GM18505 (cell line): ENCODE measurements at regions not wholly inside any gene's neighbourhood (a gene's known extent, or its start where the extent isn't known, plus 50 kb on each side); places are given as distances from the start of the nearest gene placed in this dataset.
A peak's percentile ranks its signal among the peaks of the same experiment; 100 is the strongest.
"Not testable (repeated sequence)": the region's sequence is repeated elsewhere in the genome, so short reads cannot be mapped to it uniquely, and the experiment has no call there.

Experiments used
- ATAC-seq: cut with Tn5 transposase; IDR thresholded peaks from one replicate; pipeline ENCODE4 v1.9.1; 2021; ENCODE audit not compliant: unreplicated experiment
- POLR2A ChIP-seq: IDR thresholded peaks from 4 replicates; pipeline ENCODE4 v1.6.1; 2011; ENCODE audit warnings: borderline replicate concordance; ENCODE audit not compliant: insufficient read depth, insufficient read length; ENCODE audit errors: extremely low read depth

DNA sequence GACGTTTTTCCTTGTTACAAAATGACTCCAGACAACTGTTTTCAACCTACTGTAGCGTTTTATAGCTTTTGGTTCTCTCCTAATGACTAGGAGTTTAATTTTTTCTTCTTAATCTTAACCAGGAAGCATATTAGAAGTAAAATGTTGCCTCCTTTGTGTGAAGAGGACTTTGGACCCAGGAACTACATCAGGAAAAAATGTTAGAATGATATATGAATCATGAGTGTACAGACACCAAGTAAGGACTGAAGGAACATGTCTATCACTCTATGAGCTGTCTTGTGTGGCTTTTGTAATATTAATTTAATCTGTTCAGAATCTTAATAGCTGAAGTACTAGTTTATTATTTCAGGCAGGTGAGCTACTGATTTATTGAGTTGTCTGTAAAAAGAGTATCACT is 71.0 kb upstream of the MARCKS start:
- ATAC-seq: no peak
- TF ChIP-seq POLR2A: no peak

GRCh38 chr6:113788586-113788985 is 68.6 kb upstream of the MARCKS start:
- no peak for TF ChIP-seq POLR2A
- no peak for ATAC-seq

- not testable (repeated sequence) for ATAC-seq
Measured at GRCh38 chr6:113791225-113791624, 65.9 kb upstream of the MARCKS start.

DNA sequence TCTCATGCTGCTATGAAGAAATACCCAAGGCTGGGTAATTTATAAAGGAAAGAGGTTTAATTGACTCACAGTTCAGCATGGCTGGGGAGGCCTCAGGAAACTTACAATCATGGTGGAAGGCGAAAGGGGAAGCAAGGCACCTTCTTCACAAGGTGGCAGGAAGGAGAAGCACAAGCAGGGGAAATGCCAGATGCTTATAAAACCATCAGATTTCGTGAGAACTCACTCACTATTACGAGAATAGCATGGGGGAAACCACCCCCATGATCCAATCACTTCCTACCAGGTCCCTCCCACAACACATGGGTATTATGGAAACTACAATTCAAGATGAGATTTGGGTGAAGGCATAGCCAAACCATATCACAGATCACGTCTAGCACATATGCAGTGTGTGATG is 61.8 kb upstream of the MARCKS start:
- not testable (repeated sequence) for ATAC-seq

DNA sequence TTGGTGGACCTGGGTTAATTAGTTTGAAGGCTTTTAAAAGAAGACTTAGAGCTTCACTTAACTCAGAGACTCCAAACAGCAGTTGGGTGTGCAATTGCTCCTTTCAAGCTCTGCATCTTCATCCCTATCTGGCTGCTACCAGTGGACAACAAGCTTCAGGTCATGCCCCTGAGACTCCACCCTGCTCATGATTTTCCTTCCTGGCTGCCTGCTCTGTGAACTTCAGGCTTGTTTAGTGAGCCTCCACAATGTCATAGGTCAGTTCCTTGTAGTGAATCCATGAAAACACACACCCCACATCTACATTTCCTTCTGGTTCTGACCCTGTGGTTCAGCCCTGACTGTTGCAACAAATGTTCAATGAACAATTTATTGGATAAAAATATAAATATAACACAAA is 61.1 kb upstream of the MARCKS start:
- no peak for TF ChIP-seq POLR2A
- ATAC-seq: no peak

GRCh38 chr6:113802779-113803178 is 54.4 kb upstream of the MARCKS start:
- no peak for TF ChIP-seq POLR2A
- ATAC-seq: no peak

DNA sequence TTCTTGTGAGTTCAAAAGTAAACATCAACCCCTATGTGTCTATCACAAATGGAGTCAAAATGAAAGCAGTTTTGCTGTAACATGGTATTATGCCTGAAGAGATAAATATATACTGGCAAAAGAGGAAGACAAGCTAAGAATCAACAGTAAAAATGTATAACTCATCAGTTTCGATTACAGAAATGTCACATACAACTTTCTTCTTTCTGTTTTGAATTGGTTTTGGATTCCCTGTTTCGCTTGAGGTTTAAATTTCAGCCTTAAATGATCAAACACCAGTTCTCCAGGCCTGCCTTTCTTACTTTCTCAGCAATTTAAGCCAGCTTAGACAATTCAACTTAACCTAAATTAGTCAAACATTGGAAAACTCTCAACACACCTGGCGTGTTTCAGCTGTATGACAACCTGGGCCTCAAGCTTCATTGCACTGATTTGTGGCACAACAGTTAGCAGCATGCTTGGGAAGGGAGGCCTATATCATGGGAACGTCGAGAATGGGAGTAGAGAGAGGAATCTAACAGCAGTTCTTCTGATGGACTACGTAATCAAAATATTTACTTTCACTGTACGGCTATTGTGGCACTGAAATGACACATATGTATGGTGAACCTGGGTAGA is 51.9 kb upstream of the MARCKS start:
- no peak for TF ChIP-seq POLR2A
- peak; percentile 84 for ATAC-seq

GRCh38 chr6:113805811-113806495 is 51.2 kb upstream of the MARCKS start:
- ATAC-seq: no peak
- TF ChIP-seq POLR2A: no peak
